Rectal smooth muscle tissue (tissue), 1 donor: ENCODE measurements at regions not wholly inside any gene's neighbourhood (a gene's known extent, or its start where the extent isn't known, plus 50 kb on each side); places are given as distances from the start of the nearest gene placed in this dataset.

ENCODE experiments used
- H3K27ac ChIP-seq: one replicate; pipeline ENCODE4 v1.7.0; 2013; ENCODE audit warnings: low read depth, low read length, inconsistent platforms
- H3K27me3 ChIP-seq: one replicate; pipeline ENCODE4 v1.7.0; 2013; ENCODE audit warnings: low read length; ENCODE audit not compliant: control insufficient read depth, insufficient read depth
- H3K36me3 ChIP-seq: one replicate; pipeline ENCODE4 v1.7.0; 2013; ENCODE audit warnings: low read length; ENCODE audit not compliant: control insufficient read depth, insufficient read depth
- H3K4me1 ChIP-seq: one replicate; pipeline ENCODE4 v1.7.0; 2013; ENCODE audit warnings: low read length; ENCODE audit not compliant: control insufficient read depth, insufficient read depth
- H3K4me3 ChIP-seq: one replicate; pipeline ENCODE4 v1.7.0; 2013; ENCODE audit warnings: low read length
- H3K9ac ChIP-seq: one replicate; pipeline ENCODE4 v1.7.0; 2013; ENCODE audit warnings: low read length

- H3K4me1 ChIP-seq, result no peaks in the 10 kb centered on the region
- H3K27ac ChIP-seq, result no peak overlapping the region
- no peaks in the 10 kb centered on the region for H3K27me3 ChIP-seq
- no peaks in the 10 kb centered on the region for H3K36me3 ChIP-seq
- no peak overlapping the region for H3K9ac ChIP-seq
- no peak overlapping the region for H3K4me3 ChIP-seq
Measured at GRCh38 chr6:102680413-102680812, 1286.9 kb downstream of the GRIK2 start.

DNA sequence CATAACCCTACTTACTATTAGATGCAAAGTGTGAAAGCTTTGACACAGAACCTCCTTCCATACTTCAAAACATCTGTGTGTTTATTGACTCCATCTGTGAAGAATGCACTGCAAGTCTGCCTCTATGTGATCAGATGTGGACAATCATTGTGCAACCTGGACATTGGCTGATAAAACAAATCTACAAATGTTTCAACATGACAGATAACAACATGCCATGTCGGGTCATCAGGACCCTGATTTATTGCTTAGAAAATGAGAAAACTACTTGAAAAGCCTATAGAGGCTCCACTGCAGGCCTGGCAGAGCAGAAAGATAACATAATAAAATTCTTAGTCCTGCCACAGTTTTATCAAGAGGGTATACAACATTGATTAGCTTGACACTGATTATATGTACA lies 1286.4 kb downstream of the GRIK2 start:
- Histone ChIP-seq H3K4me3 (no peak overlapping the region), H3K4me1 (no peaks in the 10 kb centered on the region), H3K9ac (no peak overlapping the region), H3K27ac (no peak overlapping the region), H3K36me3 (no peaks in the 10 kb centered on the region), H3K27me3 (no peaks in the 10 kb centered on the region)

- Histone ChIP-seq H3K36me3 (no peaks in the 10 kb centered on the region), H3K9ac (no peak overlapping the region), H3K4me1 (no peaks in the 10 kb centered on the region), H3K27me3 (no peaks in the 10 kb centered on the region), H3K27ac (no peak overlapping the region), H3K4me3 (no peak overlapping the region)
Measured at GRCh38 chr6:102677225-102677624, 1283.7 kb downstream of the GRIK2 start.

- Histone ChIP-seq H3K4me1 (no peaks in the 10 kb centered on the region), H3K4me3 (no peak overlapping the region), H3K9ac (no peak overlapping the region), H3K36me3 (no peaks in the 10 kb centered on the region), H3K27me3 (no peaks in the 10 kb centered on the region), H3K27ac (no peak overlapping the region)
Measured at GRCh38 chr6:102670735-102671134, 1277.2 kb downstream of the GRIK2 start.

- no peak overlapping the region for H3K4me3 ChIP-seq
Measured at GRCh38 chr6:102662851-102663250, 1269.3 kb downstream of the GRIK2 start.

GRCh38 chr6:102660303-102660702 lies 1266.8 kb downstream of the GRIK2 start:
- H3K27ac ChIP-seq, result no peak overlapping the region
- no peaks in the 10 kb centered on the region for H3K4me1 ChIP-seq
- H3K9ac ChIP-seq, result no peak overlapping the region
- no peak overlapping the region for H3K4me3 ChIP-seq
- no peaks in the 10 kb centered on the region for H3K36me3 ChIP-seq
- H3K27me3 ChIP-seq, result no peaks in the 10 kb centered on the region

More at GRCh38 chr6:102662851-102663250, 1269.3 kb downstream of the GRIK2 start:
- no peaks in the 10 kb centered on the region for H3K27me3 ChIP-seq
- H3K9ac ChIP-seq, result no peak overlapping the region
- H3K4me1 ChIP-seq, result no peaks in the 10 kb centered on the region
- no peak overlapping the region for H3K27ac ChIP-seq
- H3K36me3 ChIP-seq, result no peaks in the 10 kb centered on the region

- H3K27ac ChIP-seq, result no peak overlapping the region
- H3K9ac ChIP-seq, result no peak overlapping the region
- no peak overlapping the region for H3K4me3 ChIP-seq
- H3K27me3 ChIP-seq, result no peaks in the 10 kb centered on the region
- no peaks in the 10 kb centered on the region for H3K36me3 ChIP-seq
- H3K4me1 ChIP-seq, result no peaks in the 10 kb centered on the region
Measured at GRCh38 chr6:102655823-102656222, 1262.3 kb downstream of the GRIK2 start.

- Histone ChIP-seq H3K36me3 (no peaks in the 10 kb centered on the region), H3K4me1 (no peaks in the 10 kb centered on the region), H3K9ac (no peak overlapping the region), H3K4me3 (no peak overlapping the region), H3K27ac (no peak overlapping the region), H3K27me3 (no peaks in the 10 kb centered on the region)
Measured at GRCh38 chr6:102641426-102641825, 1247.9 kb downstream of the GRIK2 start.

DNA sequence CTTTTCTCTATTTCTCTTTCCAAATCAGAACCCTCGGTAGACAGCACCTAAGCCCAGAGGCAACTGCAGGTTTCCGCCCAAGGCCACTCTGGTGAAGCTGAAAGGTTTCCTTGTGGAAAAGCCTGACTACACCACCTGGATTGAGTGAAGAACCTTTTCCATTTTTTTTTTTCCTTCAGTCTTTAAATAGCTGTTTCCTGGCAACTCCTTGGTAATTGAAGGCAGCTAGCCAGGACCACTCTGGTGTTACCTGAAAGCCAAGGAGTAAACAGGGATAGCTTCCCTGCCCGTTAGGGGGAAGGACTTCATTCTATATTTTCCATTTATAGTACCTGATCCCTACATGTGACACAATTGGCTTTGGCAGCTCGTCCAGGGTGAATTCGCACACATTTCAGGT lies 1238.4 kb downstream of the GRIK2 start:
- H3K9ac ChIP-seq, result no peak overlapping the region
- no peaks in the 10 kb centered on the region for H3K36me3 ChIP-seq
- no peaks in the 10 kb centered on the region for H3K4me1 ChIP-seq
- H3K27me3 ChIP-seq, result no peaks in the 10 kb centered on the region
- H3K4me3 ChIP-seq, result no peak overlapping the region
- H3K27ac ChIP-seq, result no peak overlapping the region

GRCh38 chr6:102623201-102623600 lies 1229.7 kb downstream of the GRIK2 start:
- Histone ChIP-seq H3K27me3 (no peaks in the 10 kb centered on the region), H3K9ac (no peak overlapping the region), H3K36me3 (no peaks in the 10 kb centered on the region), H3K27ac (no peak overlapping the region), H3K4me1 (no peaks in the 10 kb centered on the region), H3K4me3 (no peak overlapping the region)

GRCh38 chr6:102619585-102619984 lies 1226.1 kb downstream of the GRIK2 start:
- Histone ChIP-seq H3K36me3 (no peaks in the 10 kb centered on the region), H3K27me3 (no peaks in the 10 kb centered on the region), H3K9ac (no peak overlapping the region), H3K4me1 (no peaks in the 10 kb centered on the region), H3K4me3 (no peak overlapping the region), H3K27ac (no peak overlapping the region)

GRCh38 chr6:102582569-102582968 lies 1189.1 kb downstream of the GRIK2 start:
- Histone ChIP-seq H3K4me1 (no peaks in the 10 kb centered on the region), H3K27ac (no peak overlapping the region), H3K36me3 (no peaks in the 10 kb centered on the region), H3K27me3 (no peaks in the 10 kb centered on the region), H3K4me3 (no peak overlapping the region), H3K9ac (no peak overlapping the region)

DNA sequence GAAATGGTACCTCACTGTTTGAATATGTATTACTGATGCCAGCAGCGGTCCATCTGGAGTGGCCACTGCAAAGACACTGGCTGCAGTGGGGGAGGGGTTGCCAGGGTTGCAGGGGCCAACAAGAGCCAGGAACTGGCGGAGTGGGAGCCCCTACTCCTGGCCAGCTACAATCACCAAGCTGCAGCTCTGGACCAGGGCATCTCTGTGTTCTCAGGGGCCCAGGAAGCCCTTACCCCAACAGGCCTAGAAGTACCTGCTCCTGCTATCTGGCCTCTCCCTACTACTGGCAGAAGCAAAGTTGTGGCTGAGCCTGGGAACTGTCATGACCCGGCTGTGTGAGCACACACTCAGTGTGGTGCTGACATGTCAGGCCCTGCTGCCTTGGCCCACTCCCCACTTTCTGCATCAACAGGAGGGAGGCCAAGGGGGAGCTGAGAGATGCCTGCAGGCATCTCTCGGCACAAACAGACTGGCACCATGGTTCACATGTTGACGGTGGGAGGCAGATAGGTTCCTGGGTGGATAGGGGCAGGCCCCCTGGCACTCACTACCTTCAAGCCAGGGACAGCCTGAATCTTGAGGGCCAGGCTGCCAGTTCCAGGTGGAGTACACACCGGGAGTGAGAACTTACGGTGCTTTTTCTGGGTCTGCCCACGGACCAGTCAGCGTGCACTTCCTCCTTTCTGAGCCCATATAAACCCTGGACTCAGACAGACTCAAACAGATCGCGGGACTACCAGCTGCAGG lies 1188.0 kb downstream of the GRIK2 start:
- no peaks in the 10 kb centered on the region for H3K4me1 ChIP-seq

More for the DNA sequence above, 1188.0 kb downstream of the GRIK2 start:
- H3K27ac ChIP-seq, result no peak overlapping the region
- H3K27me3 ChIP-seq, result no peaks in the 10 kb centered on the region
- H3K4me3 ChIP-seq, result no peak overlapping the region
- H3K36me3 ChIP-seq, result no peaks in the 10 kb centered on the region
- no peak overlapping the region for H3K9ac ChIP-seq
